ENCODE measurements at regions not wholly inside any gene's neighbourhood (a gene's known extent, or its start where the extent isn't known, plus 50 kb on each side); places are given as distances from the start of the nearest gene placed in this dataset.

- no peak for TF ChIP-seq POLR2A (IDR thresholded peaks at IDR 0.05; ENCODE audit: low read length)
- TF ChIP-seq GATA1 (IDR thresholded peaks at IDR 0.05; ENCODE audit: low read depth, low read length): no peak
These were observed 580.1 kb downstream of the ALG10 start for GRCh38 chr12:34602213-34602940.

Data from erythroblast (primary cell).